GM12892 (cell line): ENCODE measurements at regions not wholly inside any gene's neighbourhood (a gene's known extent, or its start where the extent isn't known, plus 50 kb on each side); places are given as distances from the start of the nearest gene placed in this dataset.

ENCODE experiments used
- POLR2A ChIP-seq: IDR thresholded peaks from 2 replicates; pipeline ENCODE4 v1.6.1; 2011; ENCODE audit warnings: low read depth, low read length, control low read depth
- POLR2AphosphoS5 ChIP-seq: IDR thresholded peaks from 2 replicates; pipeline ENCODE4 v1.6.1; 2011; ENCODE audit warnings: low read depth, low read length, control low read depth
- TAF1 ChIP-seq: IDR thresholded peaks from 2 replicates; pipeline ENCODE4 v1.6.1; 2011; ENCODE audit warnings: low read depth, mild to moderate bottlenecking, control low read depth, low read length, borderline replicate concordance

DNA sequence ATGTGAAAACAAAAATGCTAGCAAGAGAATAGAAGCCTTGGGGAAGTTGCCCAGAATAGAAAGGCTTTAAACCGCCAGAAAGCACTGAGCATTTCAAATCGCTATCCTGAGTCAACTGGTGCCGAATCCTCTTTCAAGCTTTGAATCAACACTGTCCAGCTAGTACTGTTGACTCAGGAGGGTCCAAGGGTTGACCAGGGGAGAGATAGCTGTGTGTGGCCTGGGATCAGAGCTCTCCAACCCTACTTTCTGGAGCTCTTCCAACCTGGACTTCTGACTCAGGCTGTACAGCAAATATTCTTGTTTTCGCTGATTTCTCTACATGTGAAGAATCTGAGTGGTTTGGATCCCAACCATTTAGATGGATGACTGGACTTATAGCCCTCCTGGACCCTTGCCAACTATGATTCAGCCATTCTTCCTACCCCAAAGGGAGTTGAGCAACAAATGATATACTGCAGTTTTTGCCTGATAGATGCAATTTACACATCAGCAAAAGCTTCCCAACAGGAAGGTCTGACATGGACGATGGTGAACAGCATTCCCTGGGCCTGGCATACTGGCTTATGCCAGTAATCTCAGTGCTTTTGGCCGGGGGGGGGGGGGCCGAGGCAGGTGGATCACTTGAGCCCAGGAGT is 154.0 kb upstream of the SDK2 start:
- no peak for TF ChIP-seq POLR2A
- no peak for TF ChIP-seq POLR2AphosphoS5
- no peak for TF ChIP-seq TAF1
